B cell (primary cell): ENCODE measurements at regions not wholly inside any gene's neighbourhood (a gene's known extent, or its start where the extent isn't known, plus 50 kb on each side); places are given as distances from the start of the nearest gene placed in this dataset.

ENCODE experiments used
- EZH2 ChIP-seq: IDR thresholded peaks from 2 replicates; pipeline ENCODE4 v1.6.1; 2012; ENCODE audit warnings: borderline replicate concordance, low read depth, mild to moderate bottlenecking, moderate library complexity, low read length; ENCODE audit not compliant: insufficient read depth, poor library complexity, severe bottlenecking
- TF ChIP-seq, protein P1 (sequence below): fragments of 200-600 bp; IDR thresholded peaks from one replicate; pipeline ENCODE4 v1.8.0; 2022; ENCODE audit warnings: antibody characterized with exemption, mild to moderate bottlenecking

DNA sequence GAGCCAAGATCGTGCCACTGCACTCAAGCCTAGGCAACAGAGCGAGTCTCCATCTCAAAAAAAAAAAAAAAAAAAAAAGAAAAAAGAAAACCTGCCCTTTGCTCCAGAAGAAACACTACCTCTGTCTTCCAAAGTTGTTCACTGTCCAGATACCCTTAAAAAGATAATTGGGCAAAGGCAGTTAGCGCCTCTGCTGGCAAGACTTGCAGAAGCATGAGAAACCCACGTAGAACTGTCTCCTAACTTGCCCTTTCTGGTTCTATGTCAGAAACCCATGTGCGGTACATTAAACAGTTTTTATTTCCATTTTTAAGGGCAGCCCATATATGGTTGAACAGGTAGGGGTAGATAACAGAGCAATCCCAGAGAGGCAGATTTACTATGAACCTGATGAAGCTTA is 1026.4 kb downstream of the ROBO2 start:
- TF ChIP-seq, protein P1, sequence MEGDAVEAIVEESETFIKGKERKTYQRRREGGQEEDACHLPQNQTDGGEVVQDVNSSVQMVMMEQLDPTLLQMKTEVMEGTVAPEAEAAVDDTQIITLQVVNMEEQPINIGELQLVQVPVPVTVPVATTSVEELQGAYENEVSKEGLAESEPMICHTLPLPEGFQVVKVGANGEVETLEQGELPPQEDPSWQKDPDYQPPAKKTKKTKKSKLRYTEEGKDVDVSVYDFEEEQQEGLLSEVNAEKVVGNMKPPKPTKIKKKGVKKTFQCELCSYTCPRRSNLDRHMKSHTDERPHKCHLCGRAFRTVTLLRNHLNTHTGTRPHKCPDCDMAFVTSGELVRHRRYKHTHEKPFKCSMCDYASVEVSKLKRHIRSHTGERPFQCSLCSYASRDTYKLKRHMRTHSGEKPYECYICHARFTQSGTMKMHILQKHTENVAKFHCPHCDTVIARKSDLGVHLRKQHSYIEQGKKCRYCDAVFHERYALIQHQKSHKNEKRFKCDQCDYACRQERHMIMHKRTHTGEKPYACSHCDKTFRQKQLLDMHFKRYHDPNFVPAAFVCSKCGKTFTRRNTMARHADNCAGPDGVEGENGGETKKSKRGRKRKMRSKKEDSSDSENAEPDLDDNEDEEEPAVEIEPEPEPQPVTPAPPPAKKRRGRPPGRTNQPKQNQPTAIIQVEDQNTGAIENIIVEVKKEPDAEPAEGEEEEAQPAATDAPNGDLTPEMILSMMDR = no peak
- TF ChIP-seq EZH2 = no peak
